ENCODE measurements at regions not wholly inside any gene's neighbourhood (a gene's known extent, or its start where the extent isn't known, plus 50 kb on each side); places are given as distances from the start of the nearest gene placed in this dataset.
"Not testable (repeated sequence)": the region's sequence is repeated elsewhere in the genome, so short reads cannot be mapped to it uniquely, and the experiment has no call there.

DNA sequence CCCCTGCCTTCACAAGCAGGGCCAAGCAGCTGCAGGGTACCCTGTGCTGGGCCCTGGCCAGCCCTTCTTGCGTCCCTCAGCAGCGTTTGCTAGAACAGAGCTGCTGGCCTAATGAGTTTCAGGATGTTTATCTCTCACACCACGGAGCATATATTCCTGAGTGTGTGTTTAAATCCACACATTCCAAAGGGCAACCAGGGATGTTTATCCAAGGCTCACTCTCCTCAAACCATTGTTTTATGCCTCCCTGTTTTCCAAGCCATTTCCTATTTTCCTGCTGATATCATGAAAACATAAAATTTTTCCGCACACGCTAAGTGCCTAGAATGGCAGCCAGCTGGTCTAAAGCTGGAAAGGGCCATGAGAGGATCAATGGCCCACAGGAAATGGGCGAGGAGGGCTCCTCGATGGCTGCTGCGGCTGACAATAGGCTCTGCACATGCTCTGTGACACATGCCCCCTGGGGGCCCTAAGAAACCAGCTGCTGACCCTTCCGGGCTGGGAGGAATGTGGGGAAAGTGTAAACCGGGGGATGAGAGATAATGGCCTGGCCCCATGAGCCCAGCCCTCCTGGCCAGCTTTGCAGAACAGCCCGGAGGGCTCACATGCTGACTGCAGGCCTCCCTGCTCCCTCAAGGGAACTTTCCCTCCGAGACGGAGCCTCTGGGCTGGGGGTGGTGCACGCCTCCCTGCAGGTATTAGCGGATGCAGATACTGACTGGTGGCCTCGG, 194.0 kb downstream of the NDUFA10 start:
- DNase-seq, result no peak

DNA sequence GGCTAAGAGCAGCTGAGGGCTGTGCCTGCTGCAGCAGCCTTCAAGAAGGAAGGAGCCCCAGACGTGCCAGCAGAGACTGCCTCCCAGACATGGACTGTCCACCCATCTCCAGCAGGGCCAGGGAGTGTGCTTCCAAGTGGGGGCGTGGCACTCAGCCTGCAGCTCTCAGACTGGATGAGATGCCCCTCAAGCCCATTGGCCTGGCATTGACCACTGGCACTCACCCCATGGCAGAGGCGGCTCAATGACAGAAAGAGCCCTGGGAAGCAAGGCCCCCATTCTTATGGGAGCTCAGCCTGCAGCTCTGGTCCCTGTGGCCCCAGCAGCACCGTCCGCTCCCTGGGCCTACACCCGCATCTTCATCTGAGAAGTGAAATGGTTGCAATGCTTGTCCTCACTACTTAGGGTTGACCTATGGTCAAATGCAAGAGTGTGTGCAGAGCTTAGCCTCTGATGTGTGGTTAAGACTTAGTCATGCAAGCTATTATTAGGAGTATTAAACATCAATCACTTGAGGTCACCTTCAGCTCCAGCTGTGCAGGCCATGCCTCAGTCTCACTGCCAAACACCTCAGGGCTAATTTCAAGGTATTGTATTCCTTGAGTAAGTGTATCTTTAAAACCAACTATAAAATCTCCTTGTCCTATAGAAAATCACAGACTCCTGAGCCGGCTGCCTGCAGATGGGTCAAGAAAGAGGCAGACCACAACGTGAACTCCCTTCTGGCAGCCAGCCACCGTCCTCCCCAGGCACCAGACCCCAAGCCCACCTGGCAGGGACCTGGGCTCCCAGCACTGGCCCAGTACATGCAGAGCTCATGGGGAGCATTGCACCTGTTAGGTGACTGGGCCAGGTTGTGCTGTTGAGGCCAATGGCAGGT, 194.8 kb downstream of the NDUFA10 start:
- no peak for DNase-seq

DNA sequence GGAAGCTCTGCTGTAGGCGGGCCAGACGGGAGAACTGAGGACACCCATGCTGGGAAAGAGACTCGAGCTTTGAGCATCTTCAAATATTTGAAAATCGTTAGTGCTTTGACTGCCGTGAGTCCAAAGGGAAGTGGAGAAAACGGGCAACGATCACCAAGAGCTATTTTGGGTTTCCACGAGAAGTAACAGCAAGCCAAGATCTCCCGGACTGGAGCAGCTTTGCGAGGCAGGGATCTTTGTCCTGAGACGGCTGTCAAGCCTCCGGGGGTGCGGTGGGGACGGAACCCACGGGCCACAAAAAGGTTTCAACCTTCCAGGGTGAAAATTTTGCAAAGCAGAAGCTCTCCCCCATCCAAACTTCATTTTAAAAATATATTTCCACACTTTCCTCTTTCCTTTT, 195.8 kb downstream of the NDUFA10 start:
- DNase-seq, result no peak

DNA sequence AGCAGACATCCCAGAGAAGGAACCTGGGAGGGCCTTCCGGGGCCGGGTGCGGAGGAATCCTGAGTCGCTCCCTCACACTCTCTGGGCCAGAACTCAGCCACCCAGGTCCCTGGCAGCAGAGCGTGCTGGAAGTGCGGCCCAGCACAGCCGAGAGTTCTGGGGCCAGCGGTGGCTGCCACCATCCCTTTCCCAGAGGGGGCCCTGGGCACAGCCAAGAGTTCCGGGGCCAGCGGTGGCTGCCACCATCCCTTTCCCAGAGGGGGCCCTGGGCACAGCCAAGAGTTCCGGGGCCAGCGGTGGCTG, 196.2 kb downstream of the NDUFA10 start:
- not testable (repeated sequence) for DNase-seq

DNA sequence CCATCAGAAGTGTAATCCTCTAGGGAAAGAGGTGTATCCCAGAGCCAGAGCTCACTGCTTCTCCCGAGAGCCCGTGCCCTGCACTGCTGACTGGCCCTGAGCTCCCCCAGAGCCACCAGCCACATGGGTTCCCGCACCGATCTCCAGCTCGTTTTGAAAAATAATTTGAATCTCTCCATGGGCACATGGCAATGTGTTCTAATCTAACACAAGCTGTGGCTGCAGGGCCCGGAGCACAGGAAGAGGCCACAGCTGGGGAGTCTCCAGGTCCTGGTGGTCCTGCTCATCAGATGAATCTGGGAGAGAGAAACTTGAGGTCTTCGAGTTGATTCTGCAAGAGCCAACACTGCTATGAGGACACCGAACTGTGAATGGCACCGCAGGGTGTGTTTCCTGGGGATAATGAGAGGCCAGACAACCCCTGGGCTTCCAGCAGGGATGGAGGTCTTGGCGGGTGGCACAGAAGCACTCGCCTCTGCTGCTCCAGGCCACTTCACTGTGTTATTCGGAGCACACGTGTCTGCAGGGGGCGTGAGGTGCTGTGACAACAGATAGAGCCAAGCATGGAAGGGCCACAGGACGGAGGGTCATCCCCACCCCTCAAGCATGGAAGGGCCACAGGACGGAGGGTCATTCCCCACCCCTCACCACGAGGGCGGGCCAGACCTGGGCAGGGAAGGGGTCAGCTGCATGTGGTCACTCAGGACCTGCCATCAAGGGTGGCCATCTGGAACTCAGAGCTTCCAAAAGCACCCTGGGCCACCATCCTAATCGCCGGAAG, 196.8 kb downstream of the NDUFA10 start:
- no peak for DNase-seq

DNA sequence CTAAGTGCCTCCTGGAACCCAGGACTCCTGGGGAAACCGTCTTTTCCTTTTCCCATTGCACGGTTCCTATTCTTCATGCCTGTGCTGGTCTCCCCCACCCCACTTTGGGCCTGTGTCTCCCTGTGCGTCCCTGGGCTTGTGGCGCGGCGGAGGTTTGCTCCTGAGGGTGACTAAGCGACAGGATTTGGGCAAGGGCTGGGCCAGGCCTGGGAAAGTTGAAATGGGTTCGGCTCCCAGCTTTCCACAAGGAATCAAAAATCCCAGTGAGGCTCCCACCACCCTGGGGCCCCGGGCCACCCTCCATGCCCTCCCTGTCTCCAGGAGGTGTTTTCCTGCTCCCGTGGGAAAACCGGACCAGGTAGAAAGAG, 197.6 kb downstream of the NDUFA10 start:
- DNase-seq, result no peak

DNA sequence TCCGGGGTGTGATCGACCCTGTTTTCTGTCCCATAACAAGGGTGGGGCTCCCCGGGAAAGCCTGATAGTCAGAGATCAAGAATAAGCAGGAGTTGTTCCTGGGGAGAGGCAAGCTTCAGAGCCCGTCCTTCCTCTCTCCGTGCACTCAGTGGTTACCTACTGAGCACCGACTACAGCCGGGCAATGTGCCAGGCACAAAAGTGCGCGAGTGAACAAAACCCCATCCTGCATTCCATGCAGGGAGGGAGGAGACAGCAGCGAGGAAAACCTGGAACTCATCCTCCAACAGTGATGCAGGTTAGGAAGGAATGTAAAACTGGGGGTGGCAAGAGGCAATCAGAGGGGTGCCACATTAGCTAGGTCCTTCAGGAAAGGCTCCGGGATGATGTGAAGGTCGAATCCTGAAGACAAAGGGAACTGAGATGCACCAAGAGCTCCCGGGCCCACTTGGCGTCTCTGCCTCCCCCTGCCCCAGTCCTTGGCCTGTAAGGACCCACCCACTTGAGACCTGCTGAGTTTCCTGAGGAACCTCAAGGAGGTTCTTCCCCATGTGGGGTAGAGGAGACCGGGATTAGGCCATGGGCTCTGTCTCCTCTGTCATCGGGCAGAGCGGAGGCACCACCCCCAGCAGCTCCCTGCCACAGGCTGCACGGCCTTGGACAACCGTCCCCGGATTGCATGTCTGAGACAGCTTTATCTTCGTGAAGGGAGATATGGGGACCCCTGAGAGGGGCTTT, 198.2 kb downstream of the NDUFA10 start:
- DNase-seq, result no peak

DNA sequence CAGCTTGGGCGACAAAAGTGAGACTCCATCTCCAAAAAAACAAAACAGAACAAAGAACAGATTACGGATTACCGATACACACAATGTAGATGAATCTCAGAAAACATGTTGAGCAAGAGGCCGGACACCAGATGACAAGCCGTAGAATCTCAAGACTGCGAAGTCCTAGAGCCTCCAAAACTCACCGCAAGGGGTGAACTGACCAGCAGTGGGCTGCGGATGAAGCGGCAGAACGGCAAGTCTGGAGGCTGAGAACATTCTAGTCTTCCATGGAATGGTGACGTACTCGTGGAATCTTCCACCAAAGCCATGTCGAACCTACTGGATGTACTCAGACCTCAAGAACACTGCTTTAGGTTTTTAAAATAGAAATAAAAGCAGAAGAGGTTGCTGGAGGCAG, 198.8 kb downstream of the NDUFA10 start:
- no peak for DNase-seq

DNA sequence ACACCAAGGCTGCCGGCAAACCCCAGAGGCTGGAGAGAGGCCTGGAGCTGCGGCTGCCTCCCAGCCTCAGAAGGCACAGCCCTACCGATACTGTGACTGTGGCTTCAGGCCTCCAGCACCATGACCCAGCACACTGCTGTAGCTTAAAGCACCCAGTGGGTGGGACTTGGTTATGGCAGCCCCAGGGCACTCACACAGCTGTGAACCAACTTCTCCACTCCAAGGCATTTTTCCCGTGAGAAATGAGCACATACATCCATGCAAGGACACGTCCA, 199.5 kb downstream of the NDUFA10 start:
- DNase-seq, result no peak

DNA sequence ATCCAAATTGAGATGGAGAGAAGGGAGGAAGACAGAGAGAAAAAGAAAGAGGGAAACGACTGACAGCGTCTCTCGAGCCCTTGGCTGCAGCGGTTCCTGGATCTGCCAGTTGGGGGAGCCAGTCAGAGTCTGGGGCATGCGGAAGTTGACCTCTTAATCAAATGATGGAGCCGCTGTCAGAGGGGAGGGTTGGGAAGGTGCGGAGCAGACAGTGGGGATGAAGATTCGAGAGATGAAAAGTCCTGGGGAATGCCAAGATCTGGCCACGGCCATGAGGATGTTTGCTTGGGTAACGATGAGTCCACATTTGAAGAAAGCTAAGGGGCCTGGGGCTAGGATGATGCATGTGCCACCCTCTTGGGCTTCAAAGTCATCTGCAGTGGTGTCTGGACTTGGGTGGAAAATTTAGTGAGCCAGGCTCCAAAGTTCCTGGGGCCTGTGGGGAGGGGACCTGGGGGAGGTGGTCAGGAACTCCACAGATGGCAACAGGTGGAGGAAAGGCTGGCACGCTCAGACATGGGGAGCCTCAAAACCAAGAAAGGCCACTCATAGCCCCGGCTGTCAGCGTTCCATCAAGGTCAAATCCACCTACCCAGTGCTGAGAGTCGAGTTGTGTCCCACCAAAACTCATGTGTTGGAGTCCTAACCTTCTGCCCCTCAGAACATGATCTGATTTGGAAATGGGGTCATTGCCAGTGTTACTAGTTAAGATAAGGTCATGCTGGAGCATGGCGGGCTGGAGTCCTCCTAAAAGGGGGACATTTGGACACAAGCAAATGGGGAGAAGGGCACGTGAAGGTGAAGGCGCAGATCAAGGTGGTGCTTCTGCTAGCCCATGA, 200.1 kb downstream of the NDUFA10 start:
- no peak for DNase-seq

DNA sequence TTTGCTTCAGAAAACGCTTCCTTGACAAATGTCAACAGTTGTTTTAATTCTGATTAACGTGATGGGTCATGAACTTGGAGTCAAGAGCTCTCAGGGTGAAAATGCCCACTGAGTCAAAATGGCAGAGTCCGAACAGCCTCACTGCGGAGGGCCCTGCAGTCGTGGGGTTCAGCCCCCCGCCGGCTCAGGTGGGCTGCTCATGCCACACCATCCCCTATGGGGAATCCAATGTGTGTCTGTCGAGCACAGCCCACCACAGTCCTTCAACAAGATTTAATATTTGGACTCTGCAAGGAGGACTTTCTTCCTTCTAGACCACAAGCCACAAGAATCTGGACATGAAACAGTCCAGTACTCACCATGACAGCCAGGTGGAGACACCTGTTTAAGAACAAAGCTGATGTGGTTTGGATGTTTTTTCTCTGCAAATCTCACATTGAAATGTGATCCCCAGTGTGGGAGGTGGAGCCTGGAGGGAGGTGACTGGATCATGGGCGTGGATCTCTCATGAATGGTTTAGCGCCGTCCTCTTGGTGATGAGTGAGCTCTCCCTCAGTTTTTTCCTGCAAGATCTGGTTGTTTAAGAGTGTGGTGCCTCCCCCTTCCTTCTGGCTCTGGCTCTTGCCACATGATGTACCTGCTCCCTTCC, 201.0 kb downstream of the NDUFA10 start:
- no peak for DNase-seq

DNA sequence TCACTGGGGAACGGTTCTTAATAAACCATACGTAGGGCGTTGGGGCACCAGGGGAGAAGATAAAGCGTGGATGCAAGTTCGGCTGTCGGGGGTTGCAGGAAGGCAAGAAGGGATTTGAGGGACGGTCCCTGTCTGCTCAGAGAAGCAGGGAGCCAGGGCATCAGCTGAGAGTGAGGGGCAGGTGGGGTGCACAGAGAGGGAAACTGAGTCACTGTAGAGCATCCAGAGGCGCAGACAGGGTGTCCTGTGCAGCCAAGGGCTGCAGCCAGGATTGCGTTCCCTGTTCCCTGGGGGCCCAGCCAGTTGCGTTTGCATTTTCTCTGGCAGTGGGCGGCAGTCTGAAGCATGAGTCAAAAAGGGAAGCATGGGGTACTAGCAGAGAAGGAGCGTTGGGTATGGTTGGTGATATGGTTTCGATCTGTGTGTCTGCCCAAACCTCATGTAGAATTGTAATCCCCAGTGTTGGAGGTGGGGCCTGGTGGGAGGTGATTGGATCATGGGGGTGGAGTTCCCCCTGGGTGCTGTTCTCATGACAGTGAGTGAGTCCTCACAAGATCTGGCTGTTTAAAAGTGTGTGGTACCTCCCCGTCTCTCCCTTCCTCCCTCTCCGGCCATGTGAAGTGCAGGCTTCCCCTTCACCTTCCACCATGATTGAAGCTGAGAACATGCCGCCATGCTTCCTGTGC, 202.9 kb downstream of the NDUFA10 start:
- no peak for DNase-seq

DNA sequence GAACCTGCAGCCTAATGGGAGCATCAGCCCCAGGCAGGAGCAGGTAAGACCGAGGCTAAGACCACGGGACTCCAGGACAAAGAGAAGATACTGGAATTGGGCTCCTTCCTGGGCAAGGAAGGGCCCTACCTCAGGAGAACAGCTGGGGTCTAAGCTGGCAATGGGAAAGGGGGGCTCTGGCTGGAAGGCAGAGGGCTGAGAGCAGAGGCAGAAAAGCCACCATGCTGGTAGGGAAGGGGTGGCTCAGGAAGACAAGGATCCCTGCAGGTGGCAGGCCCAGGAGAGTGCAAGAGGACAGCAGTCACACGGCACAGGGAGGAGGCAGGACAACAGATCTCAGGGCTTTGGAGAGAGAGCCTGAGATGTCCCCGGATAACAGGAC, 203.5 kb downstream of the NDUFA10 start:
- no peak for DNase-seq

DNA sequence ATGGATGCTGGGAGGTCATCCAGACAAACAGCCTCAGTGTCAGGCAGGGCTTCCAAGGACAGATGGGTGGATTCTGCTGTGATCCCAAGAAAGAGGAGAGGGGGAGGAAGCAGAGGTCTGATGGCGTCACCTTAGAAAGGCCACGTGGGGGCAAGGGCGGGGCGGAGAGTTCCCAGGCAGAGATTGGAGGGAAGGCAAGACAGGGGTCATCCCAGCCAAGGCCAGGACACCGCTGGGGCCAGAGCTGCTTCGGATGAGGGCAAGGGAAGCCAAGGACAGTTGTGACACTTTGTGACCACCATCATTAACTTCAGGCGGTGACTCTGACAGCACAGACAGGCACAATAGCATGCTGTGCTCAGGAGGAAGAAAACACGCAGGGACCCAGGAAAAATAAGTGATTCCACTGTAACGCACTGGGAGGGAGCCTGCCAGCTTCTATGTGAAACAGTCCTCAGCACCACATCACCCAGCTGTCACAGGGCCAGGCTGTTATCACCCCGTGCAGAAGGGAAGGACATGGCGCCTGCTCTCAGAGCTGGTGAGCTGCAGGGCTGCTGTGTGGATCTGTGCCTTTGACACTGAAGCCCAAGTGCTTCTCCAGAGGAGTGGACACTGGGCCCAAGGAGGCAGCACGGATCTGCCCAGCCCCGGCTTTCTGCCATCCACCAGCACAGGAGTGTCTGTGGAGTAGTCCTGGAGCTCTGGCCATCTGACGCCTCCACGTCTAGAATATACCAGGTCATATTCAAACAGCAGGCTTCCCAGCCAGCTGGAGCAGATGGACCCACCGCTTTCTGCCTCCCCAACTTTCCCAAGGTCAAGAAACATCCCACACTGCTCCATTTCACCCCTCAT, 204.1 kb downstream of the NDUFA10 start:
- DNase-seq, result no peak

DNA sequence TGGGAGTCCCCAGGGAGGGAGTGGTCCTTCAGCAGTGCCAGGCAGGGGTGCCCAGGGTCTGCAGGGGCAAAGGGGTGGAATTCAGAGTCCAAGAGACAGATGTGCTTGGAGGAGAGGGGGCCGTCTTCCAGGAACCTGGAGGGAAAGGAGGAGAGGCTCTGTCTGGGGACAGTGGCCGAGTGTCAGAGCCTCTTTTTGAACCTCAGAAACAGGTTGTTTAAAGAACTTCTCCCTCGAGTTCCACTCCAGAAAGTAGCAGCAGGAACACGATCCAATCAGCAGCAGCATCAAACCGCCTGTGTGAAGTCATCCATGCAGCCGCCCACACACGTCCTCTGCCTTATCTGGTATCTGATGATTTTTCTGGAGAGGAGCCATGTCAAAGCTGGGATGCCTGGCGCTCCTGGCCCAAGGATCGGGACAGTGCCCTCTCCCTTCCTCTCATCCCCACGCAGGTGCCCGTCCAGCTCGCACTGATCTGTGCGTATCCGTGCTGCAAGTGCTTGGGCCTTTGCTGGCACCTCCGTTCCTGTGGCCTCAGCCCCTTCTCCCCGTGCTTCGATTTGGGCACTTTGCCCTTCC, 205.1 kb downstream of the NDUFA10 start:
- no peak for DNase-seq

DNA sequence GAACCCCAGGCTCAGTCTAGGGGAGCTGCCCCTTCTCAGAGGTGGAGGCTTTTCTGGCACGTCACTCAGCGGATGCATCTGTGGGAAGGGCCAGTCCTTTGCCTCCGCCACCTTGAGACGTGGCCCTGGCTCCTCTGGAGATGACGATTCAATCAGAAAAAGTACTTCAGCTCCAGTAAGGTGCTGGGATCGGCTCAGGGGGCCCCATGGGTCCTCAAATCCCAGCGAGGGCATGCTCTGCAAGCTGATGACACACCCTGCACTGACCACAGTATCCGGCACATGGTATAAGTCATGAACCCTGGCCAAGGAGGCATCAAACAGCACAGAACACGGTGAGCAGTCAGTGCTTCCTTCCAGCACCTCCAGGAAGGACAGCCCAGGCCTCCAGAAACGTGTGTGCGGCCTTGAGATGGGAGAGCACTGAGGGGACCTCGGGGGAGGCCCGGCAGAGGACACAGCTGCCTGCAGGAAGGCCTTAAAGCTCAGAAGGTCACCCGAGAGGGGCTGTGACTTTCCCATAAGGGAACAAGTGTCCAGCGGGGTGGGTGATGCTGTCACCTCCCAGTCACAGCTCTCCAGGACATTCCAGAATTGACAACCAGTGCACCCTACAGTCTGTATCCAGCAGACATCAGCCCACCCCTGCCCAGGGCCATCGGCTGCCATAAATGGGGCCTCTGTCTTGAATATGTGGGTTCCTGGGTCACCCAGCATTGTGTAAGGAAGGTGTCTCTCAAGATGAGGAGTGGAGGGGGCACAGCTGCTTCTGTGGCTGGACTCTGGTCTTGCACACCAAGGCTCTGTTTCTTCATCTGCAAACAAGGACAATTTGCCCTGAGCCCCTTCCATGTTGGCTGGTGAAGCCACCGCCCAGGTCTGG, 205.8 kb downstream of the NDUFA10 start:
- DNase-seq, result no peak

DNA sequence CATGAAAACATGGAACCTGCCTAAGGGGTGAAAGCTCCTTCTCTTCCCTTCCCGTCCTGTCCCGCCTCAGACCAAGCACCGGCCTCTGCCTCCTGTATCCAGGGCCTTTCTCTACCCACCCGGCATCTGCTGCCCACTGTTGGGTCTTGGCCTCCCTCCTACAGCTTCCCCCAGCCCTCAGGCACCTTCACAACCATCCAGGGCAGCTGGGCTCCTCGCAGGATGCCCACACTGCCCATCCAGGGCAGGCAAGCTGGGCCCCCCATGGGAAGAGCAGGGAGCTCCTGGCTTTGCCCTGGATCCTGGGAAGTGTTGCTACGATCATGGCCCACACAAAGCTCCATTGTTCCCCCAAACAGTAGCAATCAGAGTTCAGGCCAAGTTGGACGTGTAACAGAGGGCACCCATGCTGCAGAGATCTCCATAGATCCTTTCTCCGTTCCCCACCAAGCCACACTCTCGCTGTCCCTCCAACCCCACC, 206.6 kb downstream of the NDUFA10 start:
- DNase-seq, result no peak

DNA sequence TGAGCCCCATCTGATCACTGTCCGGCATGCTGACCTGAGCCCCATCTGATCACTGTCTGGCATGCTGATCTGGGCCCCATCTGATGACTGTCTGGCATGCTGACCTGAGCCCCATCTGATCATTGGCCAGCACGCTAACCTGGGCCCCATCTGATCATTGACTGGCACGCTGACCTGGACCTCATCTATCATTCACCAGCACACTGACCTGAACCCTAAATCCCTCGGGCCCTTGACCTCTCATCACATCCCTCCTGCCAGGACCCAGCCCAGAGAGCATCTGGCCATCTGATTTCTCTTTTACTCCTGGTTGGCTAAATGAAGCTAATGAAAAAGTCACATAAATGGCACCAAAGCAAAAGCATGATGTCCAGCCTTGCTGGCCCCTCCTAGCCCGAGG, 207.1 kb downstream of the NDUFA10 start:
- DNase-seq, result no peak

Measured in CD4-positive, alpha-beta T cell treated with Interferon gamma for 1 hour (primary cell).